CD14-positive monocyte (primary cell): ENCODE measurements at regions not wholly inside any gene's neighbourhood (a gene's known extent, or its start where the extent isn't known, plus 50 kb on each side); places are given as distances from the start of the nearest gene placed in this dataset.

Experiments
- DNase-seq, 3 donors: peaks; one replicate each; pipeline ENCODE4 v3.0.0-alpha.2; 2011 to 2022
- H2AFZ ChIP-seq: 2 replicates; pipeline ENCODE4 v1.6.0; 2012; ENCODE audit warnings: mild to moderate bottlenecking, low read depth, low read length, inconsistent platforms; ENCODE audit not compliant: insufficient read depth, poor library complexity, severe bottlenecking
- H3K27ac ChIP-seq, 2 donors: 1 replicate in 1 of 2; 2 replicates in 1 of 2; pipeline ENCODE4 v1.5.1; 2012 to 2013; ENCODE audit warnings: low read length in 2 of 2, control low read depth in 1 of 2, inconsistent platforms in 1 of 2, low read depth in 1 of 2, mild to moderate bottlenecking in 1 of 2
- H3K27me3 ChIP-seq, 2 donors: one replicate each; pipeline versions ENCODE4 v1.6.0 to v1.6.1; 2011 to 2013; ENCODE audit warnings: low read length in 2 of 2; ENCODE audit not compliant: control insufficient read depth in 2 of 2, insufficient read depth in 2 of 2
- H3K36me3 ChIP-seq, 2 donors: replicated peaks in 1 of 2; 1 replicate in 1 of 2; 2 replicates in 1 of 2; pipeline versions ENCODE4 v1.5.1 to v1.6.1; 2012 to 2013; ENCODE audit warnings: low read length in 2 of 2, control low read depth in 1 of 2, inconsistent platforms in 1 of 2, mild to moderate bottlenecking in 1 of 2; ENCODE audit not compliant: insufficient read depth in 2 of 2, control insufficient read depth in 1 of 2
- H3K4me1 ChIP-seq, 2 donors: 1 replicate in 1 of 2; 2 replicates in 1 of 2; pipeline versions ENCODE4 v1.5.1 to v1.6.1; 2012 to 2013; ENCODE audit warnings: low read length in 2 of 2, control low read depth in 1 of 2, inconsistent platforms in 1 of 2, mild to moderate bottlenecking in 1 of 2, moderate library complexity in 1 of 2; ENCODE audit not compliant: insufficient read depth in 2 of 2, control insufficient read depth in 1 of 2
- H3K4me2 ChIP-seq: replicated peaks from 2 replicates; pipeline ENCODE3; 2012; ENCODE audit warnings: low read length, moderate library complexity, mild to moderate bottlenecking; ENCODE audit not compliant: poor library complexity, severe bottlenecking; ENCODE audit errors: extremely low read depth
- H3K4me3 ChIP-seq, 3 experiments: fragments of 200-600 bp in 1 of 3; sonication (generic) in 1 of 3; replicated peaks in 1 of 3; 1 replicate in 2 of 3; 2 replicates in 1 of 3; pipeline ENCODE4 v1.5.1; 2011 to 2013; ENCODE audit warnings: low read length in 3 of 3, mild to moderate bottlenecking in 3 of 3, control low read depth in 2 of 3, low read depth in 2 of 3, inconsistent platforms in 1 of 3, moderate library complexity in 1 of 3
- H3K79me2 ChIP-seq: 2 replicates; pipeline ENCODE4 v1.6.0; 2012; ENCODE audit warnings: mild to moderate bottlenecking, control low read depth, inconsistent platforms, low read length, moderate library complexity; ENCODE audit not compliant: insufficient read depth
- H3K9ac ChIP-seq: 2 replicates; pipeline ENCODE4 v1.6.0; 2017; ENCODE audit warnings: low read length, mild to moderate bottlenecking; ENCODE audit not compliant: insufficient read depth, poor library complexity, severe bottlenecking
- H3K9me3 ChIP-seq, 2 donors: replicated peaks in 1 of 2; 1 replicate in 1 of 2; 2 replicates in 1 of 2; pipeline versions ENCODE4 v1.5.1 to v1.6.1; 2012 to 2013; ENCODE audit warnings: low read length in 2 of 2, control low read depth in 1 of 2; ENCODE audit not compliant: control insufficient read depth in 1 of 2, insufficient read depth in 1 of 2
- H4K20me1 ChIP-seq: 2 replicates; pipeline ENCODE4 v1.6.0; 2012; ENCODE audit warnings: mild to moderate bottlenecking, low read length, control low read depth, moderate library complexity; ENCODE audit not compliant: insufficient read depth
- H3K27ac Mint-ChIP-seq, 7 donors: one replicate each; pipeline ENCODE4 v1.8.0; 2020; ENCODE audit warnings: mild to moderate bottlenecking in 7 of 7, mixed read lengths in 7 of 7, moderate library complexity in 6 of 7, inconsistent platforms in 2 of 7
- H3K27me3 Mint-ChIP-seq, 3 donors: one replicate each; pipeline ENCODE4 v1.8.0; 2021 to 2022; ENCODE audit warnings: low read depth in 3 of 3, mild to moderate bottlenecking in 3 of 3, mixed read lengths in 3 of 3, moderate library complexity in 3 of 3, inconsistent platforms in 1 of 3
- H3K36me3 Mint-ChIP-seq, 2 donors: one replicate each; pipeline ENCODE4 v1.8.0; 2020; ENCODE audit warnings: mixed read lengths in 2 of 2, inconsistent platforms in 1 of 2, mild to moderate bottlenecking in 1 of 2
- H3K4me1 Mint-ChIP-seq: one replicate; pipeline ENCODE4 v1.8.0; 2020; ENCODE audit warnings: mild to moderate bottlenecking, mixed read lengths
- H3K4me3 Mint-ChIP-seq, 2 donors: one replicate each; pipeline ENCODE4 v1.8.0; 2020; ENCODE audit warnings: mild to moderate bottlenecking in 2 of 2, mixed read lengths in 2 of 2, moderate library complexity in 1 of 2
- H3K9me3 Mint-ChIP-seq, 7 donors: one replicate each; pipeline ENCODE4 v1.8.0; 2020 to 2022; ENCODE audit warnings: mixed read lengths in 7 of 7, mild to moderate bottlenecking in 6 of 7, moderate library complexity in 6 of 7, inconsistent platforms in 2 of 7
- WGBS: methylation state at CpG from one replicate; pipeline ENCODE4 v1.1.5; 2013; ENCODE audit warnings: missing lambda C conversion rate; ENCODE audit not compliant: insufficient coverage; 5-methylcytosine and 5-hydroxymethylcytosine counted together
- intact Hi-C, 2 donors: fragments of 100-400 bp; cut with micrococcal nuclease; formaldehyde crosslinking; loops; one replicate each; pipeline versions ENCODE4 v1.15.0 to v1.15.1; 2023
- TF ChIP-seq, protein P1 (sequence below): fragments of 200-600 bp; IDR thresholded peaks from one replicate; pipeline ENCODE4 v1.8.0; 2022; ENCODE audit warnings: antibody characterized with exemption, mild to moderate bottlenecking

DNA sequence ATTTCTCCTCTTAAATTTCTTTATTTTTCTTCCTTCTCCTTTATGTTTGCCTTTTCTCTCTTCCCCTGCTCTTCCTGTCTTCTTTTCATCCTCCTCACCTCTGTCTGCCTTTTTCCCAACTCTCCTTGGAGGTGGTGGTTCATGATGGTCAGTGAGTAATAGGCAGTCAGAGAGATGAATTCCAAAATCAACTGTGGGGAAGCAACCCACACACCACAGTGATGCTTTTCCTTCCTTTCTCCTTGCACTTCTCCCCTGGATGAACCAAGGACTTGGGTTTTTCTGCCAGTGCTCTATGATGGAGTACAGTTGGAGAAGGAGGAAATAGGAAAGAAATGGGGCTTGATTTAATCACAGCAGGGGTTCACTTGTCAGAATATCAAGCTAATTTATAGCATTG is 153.8 kb downstream of the DCK start:
- no peaks in the 10 kb centered on the region for H3K27me3 ChIP-seq
- no peak overlapping the region for H2AFZ ChIP-seq
- no peak overlapping the region for H3K4me2 ChIP-seq
- intact Hi-C loops = no loop called here
- H3K9me3 ChIP-seq = no peaks in the 10 kb centered on the region
- H3K27me3 Mint-ChIP-seq = peaks cover 0 to 2% (median 2%) of the 10 kb centered on the region in 3 donors
- no peaks in the 10 kb centered on the region for H3K36me3 Mint-ChIP-seq
- no peaks in the 10 kb centered on the region for H3K36me3 ChIP-seq
- H4K20me1 ChIP-seq = no peaks in the 10 kb centered on the region
- H3K4me1 Mint-ChIP-seq = no peaks in the 10 kb centered on the region
- no peak overlapping the region for H3K9ac ChIP-seq
- DNase-seq = no peak
- H3K27ac ChIP-seq = no peak overlapping the region
- no peak overlapping the region for H3K27ac Mint-ChIP-seq
- H3K4me3 ChIP-seq = no peak overlapping the region
- H3K9me3 Mint-ChIP-seq = peaks cover 0 to 7% (median 2%) of the 10 kb centered on the region in 7 donors
- no peak overlapping the region for H3K4me3 Mint-ChIP-seq
- TF ChIP-seq, protein P1, sequence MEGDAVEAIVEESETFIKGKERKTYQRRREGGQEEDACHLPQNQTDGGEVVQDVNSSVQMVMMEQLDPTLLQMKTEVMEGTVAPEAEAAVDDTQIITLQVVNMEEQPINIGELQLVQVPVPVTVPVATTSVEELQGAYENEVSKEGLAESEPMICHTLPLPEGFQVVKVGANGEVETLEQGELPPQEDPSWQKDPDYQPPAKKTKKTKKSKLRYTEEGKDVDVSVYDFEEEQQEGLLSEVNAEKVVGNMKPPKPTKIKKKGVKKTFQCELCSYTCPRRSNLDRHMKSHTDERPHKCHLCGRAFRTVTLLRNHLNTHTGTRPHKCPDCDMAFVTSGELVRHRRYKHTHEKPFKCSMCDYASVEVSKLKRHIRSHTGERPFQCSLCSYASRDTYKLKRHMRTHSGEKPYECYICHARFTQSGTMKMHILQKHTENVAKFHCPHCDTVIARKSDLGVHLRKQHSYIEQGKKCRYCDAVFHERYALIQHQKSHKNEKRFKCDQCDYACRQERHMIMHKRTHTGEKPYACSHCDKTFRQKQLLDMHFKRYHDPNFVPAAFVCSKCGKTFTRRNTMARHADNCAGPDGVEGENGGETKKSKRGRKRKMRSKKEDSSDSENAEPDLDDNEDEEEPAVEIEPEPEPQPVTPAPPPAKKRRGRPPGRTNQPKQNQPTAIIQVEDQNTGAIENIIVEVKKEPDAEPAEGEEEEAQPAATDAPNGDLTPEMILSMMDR = no peak
- H3K79me2 ChIP-seq = no peaks in the 10 kb centered on the region
- no peaks in the 10 kb centered on the region for H3K4me1 ChIP-seq

DNA sequence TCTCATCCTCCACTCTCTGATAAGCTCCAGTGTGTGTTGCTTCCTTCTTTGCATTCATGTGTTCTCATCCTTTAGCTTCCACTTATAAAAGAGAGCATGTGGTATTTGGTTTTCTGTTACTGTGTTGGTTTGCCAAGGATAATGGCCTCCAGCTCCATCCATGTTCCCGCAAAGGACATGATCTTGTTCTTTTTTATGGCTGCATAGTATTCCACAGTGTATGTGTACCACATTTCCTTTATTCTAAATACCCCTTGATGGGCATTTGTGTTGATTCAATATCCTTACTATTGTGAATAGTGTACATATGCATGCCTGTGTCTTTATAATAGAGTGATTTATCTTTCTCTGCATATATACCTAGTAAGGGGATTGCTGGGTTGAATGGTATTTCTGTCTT is 155.1 kb downstream of the DCK start:
- Mint-ChIP-seq H3K4me3 (no peak overlapping the region), H3K36me3 (no peaks in the 10 kb centered on the region), H3K27me3 (peaks cover 0 to 2% (median 0%) of the 10 kb centered on the region in 3 donors), H3K9me3 (peaks cover 0 to 5% (median 2%) of the 10 kb centered on the region in 7 donors), H3K27ac (no peak overlapping the region), H3K4me1 (no peaks in the 10 kb centered on the region)
- intact Hi-C loops = no loop called here
- Histone ChIP-seq H3K79me2 (no peaks in the 10 kb centered on the region), H3K27me3 (no peaks in the 10 kb centered on the region), H2AFZ (no peak overlapping the region), H3K9ac (no peak overlapping the region), H3K27ac (no peak overlapping the region), H3K4me3 (no peak overlapping the region), H3K9me3 (no peaks in the 10 kb centered on the region), H3K36me3 (no peaks in the 10 kb centered on the region), H3K4me2 (no peak overlapping the region), H3K4me1 (no peaks in the 10 kb centered on the region), H4K20me1 (no peaks in the 10 kb centered on the region)
- TF ChIP-seq, protein P1 = no peak
- no CpG with 5 or more reads among the region's 1 CpG for WGBS
- DNase-seq = no peak
